ENCODE measurements at regions not wholly inside any gene's neighbourhood (a gene's known extent, or its start where the extent isn't known, plus 50 kb on each side); places are given as distances from the start of the nearest gene placed in this dataset.

- no peak for DNase-seq
Measured at GRCh38 chr9:79189511-79189924, 382.2 kb upstream of the TLE4 start.

DNA sequence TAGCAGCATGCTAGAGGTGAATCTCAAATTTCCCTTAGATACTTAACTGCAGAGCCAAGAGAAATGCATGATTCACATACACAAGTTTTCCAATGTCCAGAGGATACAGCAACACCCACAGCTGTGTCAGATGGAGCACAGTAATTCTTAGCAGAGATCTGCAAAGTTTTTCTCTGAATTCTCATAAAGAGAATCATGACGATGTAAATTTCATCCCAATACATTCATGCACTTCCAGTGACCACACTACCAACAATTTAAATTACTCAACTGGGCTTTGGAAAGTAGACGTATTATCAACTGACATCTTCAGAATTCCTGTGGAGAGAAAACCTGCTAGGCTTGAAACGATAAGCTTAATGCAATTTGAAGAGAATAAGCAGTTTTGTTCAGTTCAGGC is 378.8 kb upstream of the TLE4 start:
- no peak for DNase-seq

DNA sequence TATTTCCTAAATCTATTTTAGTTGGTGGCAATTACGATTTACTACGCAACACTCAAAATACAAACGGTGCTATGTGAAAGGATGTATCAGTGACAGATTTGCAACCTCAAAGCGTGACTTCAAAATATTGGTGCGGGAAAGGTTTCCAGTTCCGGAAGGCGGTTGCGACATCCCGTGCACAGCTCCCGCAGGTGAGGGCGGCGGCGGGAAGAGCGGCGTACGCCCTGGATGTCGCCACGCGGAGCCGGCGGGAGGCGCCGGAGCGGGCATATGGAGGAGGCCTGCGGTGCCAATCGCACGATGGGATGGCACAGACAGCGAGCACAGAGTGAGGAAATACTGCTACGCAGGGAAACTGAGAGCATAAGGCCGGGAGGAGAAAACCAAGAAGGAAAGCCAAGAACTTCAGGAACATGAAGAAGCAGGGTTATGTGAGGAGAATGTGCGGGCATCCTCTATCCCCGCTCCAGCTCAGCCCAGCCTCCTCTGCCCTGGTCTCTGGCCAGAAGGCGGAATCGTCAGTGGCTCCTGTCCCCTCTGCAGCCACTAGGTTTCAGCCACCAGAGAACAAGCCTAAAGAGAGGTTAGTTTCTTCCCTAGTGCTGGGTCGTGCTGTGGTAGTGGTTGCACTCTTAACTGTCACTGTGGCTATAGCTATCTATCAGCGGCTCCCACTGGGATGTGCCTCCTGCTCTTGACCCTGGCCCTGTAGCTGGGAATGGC is 378.1 kb upstream of the TLE4 start:
- no peak for DNase-seq

GRCh38 chr9:79195879-79196278 is 375.9 kb upstream of the TLE4 start:
- no peak for DNase-seq

GRCh38 chr9:79196606-79197005 is 375.2 kb upstream of the TLE4 start:
- DNase-seq: no peak

DNA sequence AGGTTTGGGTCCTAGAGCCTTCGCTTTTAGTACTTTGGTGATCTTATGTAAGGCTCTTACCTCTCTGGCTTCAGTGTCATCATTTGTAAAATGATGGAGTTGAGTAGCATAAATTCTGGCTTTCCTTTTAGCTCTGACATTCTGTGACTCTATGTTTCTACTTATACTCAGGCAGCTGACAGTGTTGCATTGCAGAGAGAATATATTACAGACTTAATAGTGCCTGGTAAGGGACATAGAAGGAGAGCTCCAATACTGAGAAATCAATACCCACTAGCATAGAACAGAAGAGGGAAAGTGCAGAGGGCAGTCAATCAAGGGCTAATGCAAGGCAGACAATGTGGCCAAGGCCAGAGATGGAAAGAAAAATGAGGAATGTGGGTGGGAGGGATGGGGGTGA is 371.4 kb upstream of the TLE4 start:
- DNase-seq: no peak

DNA sequence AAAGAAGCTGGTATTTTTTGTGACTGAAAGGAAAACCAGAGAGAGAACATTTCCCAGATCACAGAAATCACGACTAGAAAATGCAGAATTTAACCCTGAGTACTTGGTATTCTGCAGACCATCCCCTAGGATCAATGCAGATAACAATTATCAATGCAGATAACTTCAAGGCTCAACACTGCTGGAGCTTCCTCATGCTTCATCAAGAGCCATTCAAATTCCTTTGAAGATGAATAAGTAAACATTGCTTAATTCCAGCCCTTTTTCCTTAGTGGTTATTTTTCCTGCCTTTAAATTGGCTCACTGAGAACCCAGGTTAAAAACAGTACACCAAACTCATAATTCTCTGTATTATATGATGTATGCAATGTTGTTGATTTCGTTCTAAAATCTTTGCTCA is 370.1 kb upstream of the TLE4 start:
- DNase-seq: no peak

GRCh38 chr9:79208791-79209396 is 362.9 kb upstream of the TLE4 start:
- no peak for DNase-seq

DNA sequence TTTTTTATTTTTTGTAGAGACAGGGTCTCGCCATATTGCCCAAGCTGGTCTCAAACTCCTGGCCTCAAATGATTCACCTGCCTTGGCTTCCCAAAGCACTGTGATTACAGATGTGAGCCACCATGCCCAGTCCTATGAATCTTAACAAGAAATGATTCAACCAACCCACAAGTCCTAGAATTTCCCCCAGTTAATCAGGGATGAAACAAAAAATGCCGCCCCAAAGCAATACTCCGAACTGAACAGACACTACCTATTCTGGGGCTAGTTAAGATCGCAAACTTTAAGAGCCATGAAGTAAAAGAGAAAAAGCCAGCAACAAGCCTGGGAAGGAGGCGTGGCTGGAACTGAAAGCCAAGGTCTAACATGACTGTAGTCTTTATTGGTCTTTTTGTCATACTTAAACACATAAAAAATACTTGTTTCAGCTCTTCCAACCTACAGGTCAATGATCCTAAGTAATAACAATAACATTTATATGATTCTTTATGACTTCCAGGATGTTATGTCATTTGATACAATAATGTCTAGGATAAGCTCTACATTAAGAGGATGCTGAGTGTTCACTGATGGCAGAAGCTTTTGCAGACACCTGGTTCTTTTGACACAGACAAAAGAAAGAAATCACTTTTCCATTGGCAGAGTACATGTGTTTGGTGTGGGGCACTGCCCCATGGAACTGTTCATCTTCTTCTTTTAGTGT is 361.1 kb upstream of the TLE4 start:
- no peak for DNase-seq

DNA sequence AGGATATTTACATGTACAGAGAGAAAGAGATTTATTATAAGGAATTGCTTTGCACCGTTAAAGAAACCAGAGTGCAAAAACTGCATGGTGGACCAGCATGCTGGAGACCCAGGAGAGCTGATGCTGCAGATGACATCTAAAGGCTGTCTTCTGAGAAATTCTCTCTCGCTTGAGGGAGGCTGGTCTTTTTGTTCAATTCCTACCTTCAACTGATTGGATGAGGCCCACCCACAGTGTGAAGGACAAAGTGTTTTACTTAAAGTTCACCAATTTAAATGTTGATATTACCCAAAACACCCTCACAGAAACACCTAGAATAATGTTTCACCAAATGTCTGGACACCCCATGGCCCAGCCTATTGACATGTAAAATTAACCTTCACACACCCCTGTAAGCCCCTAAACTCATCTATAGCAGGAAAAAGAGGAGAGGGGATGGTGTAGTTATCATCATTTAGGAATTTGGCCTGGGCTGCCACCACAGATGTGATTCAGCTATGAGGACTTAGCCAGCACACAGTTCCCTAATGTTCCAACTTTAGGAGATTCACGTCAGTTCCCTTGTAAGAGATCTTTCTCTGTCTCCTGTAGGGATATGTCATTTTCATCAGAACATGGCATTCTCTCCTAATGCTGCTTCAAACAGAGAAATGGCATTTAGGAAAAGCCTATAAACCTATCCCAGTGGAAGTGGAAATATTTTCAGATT is 358.2 kb upstream of the TLE4 start:
- no peak for DNase-seq

GRCh38 chr9:79215821-79216220 is 355.9 kb upstream of the TLE4 start:
- no peak for DNase-seq

GRCh38 chr9:79220251-79220650 is 351.5 kb upstream of the TLE4 start:
- no peak for DNase-seq

DNA sequence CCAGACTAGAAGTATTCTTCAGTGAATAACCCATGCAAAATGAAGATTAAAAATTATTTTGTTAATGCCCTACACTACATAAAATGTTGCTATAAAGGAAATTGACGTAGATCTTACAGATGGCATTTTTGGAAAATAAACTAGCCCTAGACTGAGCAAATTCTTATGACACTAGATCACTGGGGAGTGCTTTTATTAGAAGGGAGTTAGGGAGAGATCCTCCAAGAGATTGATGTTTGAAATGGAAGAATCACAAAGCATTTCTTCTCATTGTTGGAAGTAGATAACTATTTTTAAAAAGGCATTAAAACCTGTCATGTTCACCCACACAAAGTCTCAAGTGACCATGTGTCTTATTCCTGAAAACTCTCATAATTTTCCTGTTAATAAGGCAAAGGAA is 351.1 kb upstream of the TLE4 start:
- no peak for DNase-seq

DNA sequence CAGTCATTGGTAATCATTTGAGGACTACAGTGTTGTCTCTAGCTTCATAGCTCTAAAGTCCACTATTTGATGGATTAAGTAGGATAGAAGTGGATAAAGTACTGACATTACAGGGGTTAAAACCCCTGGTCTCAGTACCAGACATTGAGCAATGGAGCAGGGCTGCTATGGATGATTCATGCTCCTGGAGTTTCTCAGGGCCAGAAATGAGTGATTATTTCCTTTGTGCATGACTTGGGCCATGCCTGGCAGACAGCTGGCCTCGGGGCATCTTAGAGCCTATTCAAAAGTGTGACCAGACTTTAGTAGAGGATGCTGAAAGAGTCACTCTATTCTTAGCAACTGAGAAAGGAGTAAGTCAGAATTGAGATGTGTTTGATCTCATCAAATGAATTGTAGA is 350.7 kb upstream of the TLE4 start:
- DNase-seq: no peak

- DNase-seq: no peak
Measured at GRCh38 chr9:79222483-79222882, 349.3 kb upstream of the TLE4 start.

GRCh38 chr9:79224672-79225433 is 346.9 kb upstream of the TLE4 start:
- no peak for DNase-seq

- no peak for DNase-seq
Measured at GRCh38 chr9:79233542-79233941, 338.2 kb upstream of the TLE4 start.

DNA sequence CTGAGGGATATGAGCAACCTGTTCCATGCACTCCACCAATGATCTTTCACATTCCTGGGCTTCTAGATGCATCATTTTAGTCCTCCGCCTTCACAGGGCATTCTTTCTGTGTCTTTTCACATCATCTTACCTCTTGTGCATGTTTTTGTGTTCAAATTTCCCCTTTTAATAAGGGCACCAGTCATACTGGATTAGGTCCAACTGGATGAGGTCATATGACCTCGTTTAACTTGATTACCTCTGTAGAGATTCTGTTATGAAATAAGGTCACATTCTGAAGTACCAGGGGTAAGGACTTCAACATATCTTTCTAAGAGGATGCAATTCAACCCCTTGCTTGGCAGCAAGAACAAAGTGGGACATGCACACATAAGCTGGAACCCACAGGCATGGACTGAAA is 335.3 kb upstream of the TLE4 start:
- DNase-seq: no peak

DNA sequence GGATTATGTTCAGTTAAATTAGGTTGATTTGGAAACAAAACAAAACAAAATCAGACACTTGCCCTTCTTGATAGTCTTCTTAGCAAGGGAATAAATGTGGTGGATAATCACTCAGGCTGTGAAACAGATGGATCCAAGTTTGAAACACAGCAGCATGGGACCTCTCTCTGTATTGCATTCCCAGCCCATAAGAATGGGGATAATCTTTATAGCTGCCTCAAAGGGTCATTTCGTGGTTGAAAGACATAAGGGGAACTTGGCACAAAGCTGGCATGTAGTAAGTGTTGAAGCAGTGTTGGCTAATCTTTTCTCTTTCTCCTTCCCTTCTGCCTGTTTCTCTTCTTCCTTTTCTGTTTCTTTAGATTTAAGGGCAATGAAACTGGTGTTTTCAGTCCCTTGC is 333.9 kb upstream of the TLE4 start:
- DNase-seq: no peak

DNA sequence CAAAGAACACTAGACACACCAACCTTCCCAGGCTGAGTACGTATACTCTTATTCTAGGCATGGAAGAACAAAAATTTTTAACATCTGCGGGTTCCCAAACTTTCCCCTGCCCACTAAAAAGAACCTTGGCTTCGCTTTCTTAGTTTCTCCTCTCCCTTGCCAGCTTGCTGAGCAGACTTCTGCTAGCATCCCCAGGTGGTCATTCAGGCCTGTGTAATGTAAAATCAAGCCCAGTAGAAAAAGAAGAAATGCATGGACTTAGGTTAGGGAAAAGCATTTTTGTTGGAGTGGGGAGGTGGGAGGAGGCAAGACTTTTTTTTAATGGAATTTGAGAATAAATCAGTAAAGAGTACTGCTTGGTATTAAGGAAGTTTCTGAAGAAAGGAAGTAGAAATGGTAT is 331.0 kb upstream of the TLE4 start:
- DNase-seq: no peak

GRCh38 chr9:79242489-79242888 is 329.3 kb upstream of the TLE4 start:
- DNase-seq: no peak

DNA sequence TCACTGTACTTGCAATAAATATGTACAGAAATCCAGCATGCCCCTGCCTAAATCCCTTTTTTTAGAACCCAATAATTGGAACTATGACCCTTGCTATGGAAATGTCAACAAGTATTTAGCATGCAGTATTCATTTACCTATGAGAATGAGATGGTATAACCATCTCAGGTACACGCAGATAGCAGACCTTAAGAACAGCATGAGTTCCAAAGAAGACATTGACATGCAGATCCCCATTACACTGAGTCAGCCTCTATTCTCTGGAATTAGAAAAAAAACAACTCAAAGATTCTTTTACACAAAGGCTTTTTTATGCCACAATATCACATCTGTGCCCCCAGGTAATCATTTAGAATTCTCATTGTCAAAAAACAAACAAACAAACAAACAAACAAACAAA is 325.6 kb upstream of the TLE4 start:
- DNase-seq: no peak

- no peak for DNase-seq
Measured at GRCh38 chr9:79247021-79247420, 324.7 kb upstream of the TLE4 start.

All from activated CD8-positive, alpha-beta memory T cell treated with anti-CD3 and anti-CD28 coated beads for 24 hours (primary cell).